ENCODE measurements at regions not wholly inside any gene's neighbourhood (a gene's known extent, or its start where the extent isn't known, plus 50 kb on each side); places are given as distances from the start of the nearest gene placed in this dataset.

DNA sequence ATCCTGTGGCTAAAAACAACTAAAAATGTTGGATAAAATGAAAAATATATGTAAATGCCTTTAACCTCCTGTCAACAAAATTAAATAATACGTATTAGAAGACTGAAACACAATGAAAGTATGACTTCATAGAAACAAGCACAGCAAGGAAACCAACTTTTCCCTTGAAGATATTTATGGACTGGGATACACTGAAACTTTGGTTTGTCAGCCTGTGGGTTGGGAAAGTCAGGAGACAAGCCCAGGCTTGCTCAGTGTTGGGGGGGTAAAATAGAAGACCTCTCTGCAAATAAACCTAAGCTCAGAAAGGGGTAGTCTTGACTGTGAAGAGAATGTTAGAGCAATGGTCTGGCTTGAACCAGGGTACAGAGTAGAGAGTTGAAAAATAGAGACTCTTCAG, 454.5 kb downstream of the FBXO15 start (continued):
- TF ChIP-seq, protein P1, sequence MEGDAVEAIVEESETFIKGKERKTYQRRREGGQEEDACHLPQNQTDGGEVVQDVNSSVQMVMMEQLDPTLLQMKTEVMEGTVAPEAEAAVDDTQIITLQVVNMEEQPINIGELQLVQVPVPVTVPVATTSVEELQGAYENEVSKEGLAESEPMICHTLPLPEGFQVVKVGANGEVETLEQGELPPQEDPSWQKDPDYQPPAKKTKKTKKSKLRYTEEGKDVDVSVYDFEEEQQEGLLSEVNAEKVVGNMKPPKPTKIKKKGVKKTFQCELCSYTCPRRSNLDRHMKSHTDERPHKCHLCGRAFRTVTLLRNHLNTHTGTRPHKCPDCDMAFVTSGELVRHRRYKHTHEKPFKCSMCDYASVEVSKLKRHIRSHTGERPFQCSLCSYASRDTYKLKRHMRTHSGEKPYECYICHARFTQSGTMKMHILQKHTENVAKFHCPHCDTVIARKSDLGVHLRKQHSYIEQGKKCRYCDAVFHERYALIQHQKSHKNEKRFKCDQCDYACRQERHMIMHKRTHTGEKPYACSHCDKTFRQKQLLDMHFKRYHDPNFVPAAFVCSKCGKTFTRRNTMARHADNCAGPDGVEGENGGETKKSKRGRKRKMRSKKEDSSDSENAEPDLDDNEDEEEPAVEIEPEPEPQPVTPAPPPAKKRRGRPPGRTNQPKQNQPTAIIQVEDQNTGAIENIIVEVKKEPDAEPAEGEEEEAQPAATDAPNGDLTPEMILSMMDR (conservative IDR thresholded peaks at IDR 0.05; ENCODE audit: low read depth in 2 of 2): no peak
- TF ChIP-seq, protein P2, sequence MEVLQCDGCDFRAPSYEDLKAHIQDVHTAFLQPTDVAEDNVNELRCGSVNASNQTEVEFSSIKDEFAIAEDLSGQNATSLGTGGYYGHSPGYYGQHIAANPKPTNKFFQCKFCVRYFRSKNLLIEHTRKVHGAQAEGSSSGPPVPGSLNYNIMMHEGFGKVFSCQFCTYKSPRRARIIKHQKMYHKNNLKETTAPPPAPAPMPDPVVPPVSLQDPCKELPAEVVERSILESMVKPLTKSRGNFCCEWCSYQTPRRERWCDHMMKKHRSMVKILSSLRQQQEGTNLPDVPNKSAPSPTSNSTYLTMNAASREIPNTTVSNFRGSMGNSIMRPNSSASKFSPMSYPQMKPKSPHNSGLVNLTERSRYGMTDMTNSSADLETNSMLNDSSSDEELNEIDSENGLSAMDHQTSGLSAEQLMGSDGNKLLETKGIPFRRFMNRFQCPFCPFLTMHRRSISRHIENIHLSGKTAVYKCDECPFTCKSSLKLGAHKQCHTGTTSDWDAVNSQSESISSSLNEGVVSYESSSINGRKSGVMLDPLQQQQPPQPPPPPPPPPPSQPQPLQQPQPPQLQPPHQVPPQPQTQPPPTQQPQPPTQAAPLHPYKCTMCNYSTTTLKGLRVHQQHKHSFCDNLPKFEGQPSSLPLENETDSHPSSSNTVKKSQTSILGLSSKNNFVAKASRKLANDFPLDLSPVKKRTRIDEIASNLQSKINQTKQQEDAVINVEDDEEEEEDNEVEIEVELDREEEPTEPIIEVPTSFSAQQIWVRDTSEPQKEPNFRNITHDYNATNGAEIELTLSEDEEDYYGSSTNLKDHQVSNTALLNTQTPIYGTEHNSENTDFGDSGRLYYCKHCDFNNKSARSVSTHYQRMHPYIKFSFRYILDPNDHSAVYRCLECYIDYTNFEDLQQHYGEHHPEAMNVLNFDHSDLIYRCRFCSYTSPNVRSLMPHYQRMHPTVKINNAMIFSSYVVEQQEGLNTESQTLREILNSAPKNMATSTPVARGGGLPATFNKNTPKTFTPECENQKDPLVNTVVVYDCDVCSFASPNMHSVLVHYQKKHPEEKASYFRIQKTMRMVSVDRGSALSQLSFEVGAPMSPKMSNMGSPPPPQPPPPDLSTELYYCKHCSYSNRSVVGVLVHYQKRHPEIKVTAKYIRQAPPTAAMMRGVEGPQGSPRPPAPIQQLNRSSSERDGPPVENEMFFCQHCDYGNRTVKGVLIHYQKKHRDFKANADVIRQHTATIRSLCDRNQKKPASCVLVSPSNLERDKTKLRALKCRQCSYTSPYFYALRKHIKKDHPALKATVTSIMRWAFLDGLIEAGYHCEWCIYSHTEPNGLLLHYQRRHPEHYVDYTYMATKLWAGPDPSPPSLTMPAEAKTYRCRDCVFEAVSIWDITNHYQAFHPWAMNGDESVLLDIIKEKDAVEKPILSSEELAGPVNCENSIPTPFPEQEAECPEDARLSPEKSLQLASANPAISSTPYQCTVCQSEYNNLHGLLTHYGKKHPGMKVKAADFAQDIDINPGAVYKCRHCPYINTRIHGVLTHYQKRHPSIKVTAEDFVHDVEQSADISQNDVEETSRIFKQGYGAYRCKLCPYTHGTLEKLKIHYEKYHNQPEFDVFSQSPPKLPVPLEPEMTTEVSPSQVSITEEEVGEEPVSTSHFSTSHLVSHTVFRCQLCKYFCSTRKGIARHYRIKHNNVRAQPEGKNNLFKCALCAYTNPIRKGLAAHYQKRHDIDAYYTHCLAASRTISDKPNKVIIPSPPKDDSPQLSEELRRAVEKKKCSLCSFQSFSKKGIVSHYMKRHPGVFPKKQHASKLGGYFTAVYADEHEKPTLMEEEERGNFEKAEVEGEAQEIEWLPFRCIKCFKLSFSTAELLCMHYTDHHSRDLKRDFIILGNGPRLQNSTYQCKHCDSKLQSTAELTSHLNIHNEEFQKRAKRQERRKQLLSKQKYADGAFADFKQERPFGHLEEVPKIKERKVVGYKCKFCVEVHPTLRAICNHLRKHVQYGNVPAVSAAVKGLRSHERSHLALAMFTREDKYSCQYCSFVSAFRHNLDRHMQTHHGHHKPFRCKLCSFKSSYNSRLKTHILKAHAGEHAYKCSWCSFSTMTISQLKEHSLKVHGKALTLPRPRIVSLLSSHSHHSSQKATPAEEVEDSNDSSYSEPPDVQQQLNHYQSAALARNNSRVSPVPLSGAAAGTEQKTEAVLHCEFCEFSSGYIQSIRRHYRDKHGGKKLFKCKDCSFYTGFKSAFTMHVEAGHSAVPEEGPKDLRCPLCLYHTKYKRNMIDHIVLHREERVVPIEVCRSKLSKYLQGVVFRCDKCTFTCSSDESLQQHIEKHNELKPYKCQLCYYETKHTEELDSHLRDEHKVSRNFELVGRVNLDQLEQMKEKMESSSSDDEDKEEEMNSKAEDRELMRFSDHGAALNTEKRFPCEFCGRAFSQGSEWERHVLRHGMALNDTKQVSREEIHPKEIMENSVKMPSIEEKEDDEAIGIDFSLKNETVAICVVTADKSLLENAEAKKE (CRISPR knock-in tag; IDR thresholded peaks at IDR 0.05): no peak

DNA sequence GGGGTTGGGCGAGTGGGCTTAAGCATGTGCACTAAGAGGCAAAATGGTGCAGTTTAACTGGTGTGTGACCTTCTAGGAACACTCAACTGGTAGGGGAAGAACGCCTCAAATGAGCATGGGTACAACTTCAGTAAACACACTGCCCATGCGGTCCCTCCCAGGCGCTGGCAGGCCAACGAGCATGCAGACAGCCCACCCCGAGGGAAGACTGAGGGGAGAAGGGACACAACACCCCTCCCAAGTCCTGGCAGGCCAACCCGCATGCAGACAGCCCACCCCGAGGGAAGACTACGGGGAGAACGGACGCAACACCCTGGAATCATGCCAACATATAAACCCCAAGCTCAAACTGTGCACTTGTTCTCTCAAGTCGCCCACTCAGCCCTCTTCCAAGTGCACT, 456.0 kb downstream of the FBXO15 start:
- Histone ChIP-seq H3K4me1 (ENCODE audit: insufficient read depth) (peaks cover 13% of the 10 kb centered on the region; the same call in 1 of the 2 replicates), H3K4me3 (no peak overlapping the region), H3K4me2 (no peak overlapping the region), H2AFZ (no peak overlapping the region), H3K27me3 (ENCODE audit: insufficient read depth) (no peaks in the 10 kb centered on the region), H3K9me2 (ENCODE audit: insufficient read depth) (no peaks in the 10 kb centered on the region), H4K20me1 (replicated peaks; ENCODE audit: insufficient read depth) (no peaks in the 10 kb centered on the region), H3K79me2 (replicated peaks; ENCODE audit: insufficient read depth) (no peaks in the 10 kb centered on the region), H3K36me3 (ENCODE audit: insufficient read depth) (no peaks in the 10 kb centered on the region), H3F3A (replicated peaks; ENCODE audit: low read depth) (no peaks in the 10 kb centered on the region), H3K27ac (ENCODE audit: low read depth) (no peak overlapping the region)
- DNase-seq (ENCODE audit: low spot score) (no peak), ATAC-seq (no peak)
- no peaks in the 10 kb centered on the region; the same call in 1 of the 3 replicates for H3K9me3 Mint-ChIP-seq
- peaks cover 5% of the 10 kb centered on the region; the same call in 1 of the 3 replicates for H3K36me3 Mint-ChIP-seq (ENCODE audit: low read depth)
- peak overlapping the region; percentile 67; the same call in 1 of the 2 replicates for H3K27ac Mint-ChIP-seq
- no peak overlapping the region for H3K4me3 Mint-ChIP-seq
- no peak for TF ChIP-seq EZH2phosphoT487 (IDR thresholded peaks at IDR 0.05; ENCODE audit: unreplicated experiment)
- H3K4me1 Mint-ChIP-seq: peaks cover 16% of the 10 kb centered on the region
- H3K27me3 Mint-ChIP-seq (ENCODE audit: insufficient read depth, low read depth, poor library complexity): no peaks in the 10 kb centered on the region

Data from GM23338 (cell line).